ENCODE measurements at regions not wholly inside any gene's neighbourhood (a gene's known extent, or its start where the extent isn't known, plus 50 kb on each side); places are given as distances from the start of the nearest gene placed in this dataset.

- H3K27ac ChIP-seq (ENCODE audit: extremely low read depth, low read depth, low read length), result no peak overlapping the region
- no peaks in the 10 kb centered on the region for H3K36me3 ChIP-seq (ENCODE audit: control insufficient read depth, insufficient read depth, low read length)
- CTCF ChIA-PET (ENCODE audit: low intra/inter-chr PET ratio), result no interaction called here
- no peak overlapping the region for H3K4me3 ChIP-seq
- H3K9ac ChIP-seq (ENCODE audit: insufficient read depth in 1 of 2, low read depth in 2 of 2, low read length in 2 of 2), result no peak overlapping the region
- no peaks in the 10 kb centered on the region for H3K9me3 ChIP-seq (replicated peaks; ENCODE audit: control insufficient read depth, insufficient read depth, low read depth, low read length)
- 0% methylated on average over 1 of the region's 3 CpGs for WGBS (ENCODE audit: insufficient coverage, low coverage, missing lambda C conversion rate)
- ATAC-seq, result no peak
- peaks cover 0 to 57% of the 10 kb centered on the region in 2 experiments; a peak in 4 of 5 replicates for H3K27me3 ChIP-seq (ENCODE audit: control insufficient read depth in 2 of 2, insufficient read depth in 2 of 2, low read length in 2 of 2)
- H3K79me2 ChIP-seq (ENCODE audit: control insufficient read depth, insufficient read depth, low read length), result no peaks in the 10 kb centered on the region
- BruUV-seq (replicated peaks), result no TSS peak
- POLR2A ChIA-PET, result no interaction called here
- no peak for FAIRE-seq
- no peak overlapping the region for H3K4me2 ChIP-seq (ENCODE audit: insufficient read depth, low read length)
- H2AFZ ChIP-seq (ENCODE audit: low read depth, low read length), result no peak overlapping the region
- intact Hi-C loops (cut with micrococcal nuclease), result no loop called here
- in situ Hi-C loops (cut with MboI), result no loop called here
- TF ChIP-seq TCFL5 (CRISPR knock-in tag; conservative IDR thresholded peaks at IDR 0.05) (no peak), ZNF124 (CRISPR knock-in tag; IDR thresholded peaks at IDR 0.05) (no peak), GATAD2A (IDR thresholded peaks at IDR 0.05) (no peak), EP400 (IDR thresholded peaks at IDR 0.05) (no peak)
- H3K4me1 ChIP-seq (replicated peaks in 1 of 2; ENCODE audit: control insufficient read depth in 2 of 2, insufficient read depth in 2 of 2, low read length in 2 of 2), result no peaks in the 10 kb centered on the region; a peak in 1 of 5 replicates
- H3K9me1 ChIP-seq (ENCODE audit: control insufficient read depth, insufficient read depth, low read length), result no peaks in the 10 kb centered on the region
- no peak for DNase-seq (ENCODE audit: extremely low read depth in 1 of 4, low spot score in 3 of 4)
- H4K20me1 ChIP-seq (replicated peaks; ENCODE audit: control insufficient read depth, insufficient read depth, low read length), result 0 out of 2 replicates have a peak, but pooled peaks cover 3% of the 10 kb centered on the region
Observed at GRCh38 chr2:239584986-239585385, 184.2 kb upstream of the HDAC4 start.

- CTCF ChIA-PET (ENCODE audit: low intra/inter-chr PET ratio), result no interaction called here
- TF ChIP-seq TRIM25 (IDR thresholded peaks at IDR 0.05; ENCODE audit: borderline replicate concordance) (no peak), ZNF780A (CRISPR knock-in tag; IDR thresholded peaks at IDR 0.05) (no peak), E4F1 (CRISPR knock-in tag; IDR thresholded peaks at IDR 0.05; ENCODE audit: borderline replicate concordance) (no peak)
- Histone ChIP-seq H3K27ac (ENCODE audit: extremely low read depth, low read depth, low read length) (no peak overlapping the region), H3K4me2 (ENCODE audit: insufficient read depth, low read length) (no peak overlapping the region), H3K27me3 (ENCODE audit: control insufficient read depth in 2 of 2, insufficient read depth in 2 of 2, low read length in 2 of 2) (peaks cover 0 to 60% of the 10 kb centered on the region in 2 experiments; a peak in 4 of 5 replicates), H3K79me2 (ENCODE audit: control insufficient read depth, insufficient read depth, low read length) (no peaks in the 10 kb centered on the region), H3K9ac (ENCODE audit: insufficient read depth in 1 of 2, low read depth in 2 of 2, low read length in 2 of 2) (no peak overlapping the region), H3K36me3 (ENCODE audit: control insufficient read depth, insufficient read depth, low read length) (no peaks in the 10 kb centered on the region), H3K4me1 (replicated peaks in 1 of 2; ENCODE audit: control insufficient read depth in 2 of 2, insufficient read depth in 2 of 2, low read length in 2 of 2) (no peaks in the 10 kb centered on the region; a peak in 1 of 5 replicates), H3K4me3 (no peak overlapping the region), H4K20me1 (replicated peaks; ENCODE audit: control insufficient read depth, insufficient read depth, low read length) (0 out of 2 replicates have a peak, but pooled peaks cover 3% of the 10 kb centered on the region), H2AFZ (ENCODE audit: low read depth, low read length) (no peak overlapping the region), H3K9me3 (replicated peaks; ENCODE audit: control insufficient read depth, insufficient read depth, low read depth, low read length) (no peaks in the 10 kb centered on the region), H3K9me1 (ENCODE audit: control insufficient read depth, insufficient read depth, low read length) (no peaks in the 10 kb centered on the region)
- no TSS peak for BruUV-seq (replicated peaks)
- intact Hi-C loops (cut with micrococcal nuclease), result no loop called here
- no peak for DNase-seq (ENCODE audit: extremely low read depth in 1 of 4, low spot score in 3 of 4)
- WGBS (ENCODE audit: insufficient coverage, low coverage, missing lambda C conversion rate), result 0% methylated on average over 25 of the region's 31 CpGs
- in situ Hi-C loops (cut with MboI), result no loop called here
- ATAC-seq, result no peak
- POLR2A ChIA-PET, result no interaction called here
- no peak for FAIRE-seq
Observed at GRCh38 chr2:239583879-239584859, 183.3 kb upstream of the HDAC4 start.
